ENCODE measurements at regions not wholly inside any gene's neighbourhood (a gene's known extent, or its start where the extent isn't known, plus 50 kb on each side); places are given as distances from the start of the nearest gene placed in this dataset.

DNA sequence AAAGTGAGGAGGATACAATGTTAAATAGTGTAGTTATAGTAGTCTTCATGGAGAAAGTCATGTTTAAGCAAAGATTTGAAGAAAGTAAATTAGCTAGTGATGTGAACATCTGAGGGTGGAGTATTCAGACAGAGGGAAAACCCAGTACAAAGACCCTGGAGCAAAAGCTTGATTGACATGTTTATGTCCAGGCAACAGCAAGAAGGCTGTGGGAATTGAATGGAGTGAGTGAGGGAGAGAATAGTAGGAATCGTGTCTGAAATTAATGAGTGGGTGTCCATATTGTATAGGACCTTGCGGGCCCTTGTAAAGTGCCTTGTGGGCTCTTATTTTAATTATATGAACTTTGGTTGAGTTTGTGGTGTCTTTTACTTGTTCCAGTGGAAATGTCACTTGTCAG lies 424.1 kb upstream of the KIRREL3 start:
- peaks cover 3% of the 10 kb centered on the region for H3K9me3 Mint-ChIP-seq (ENCODE audit: low read depth)
- DNase-seq (ENCODE audit: low spot score), result no peak
- H3K27ac Mint-ChIP-seq (ENCODE audit: unreplicated experiment), result no peak overlapping the region
- no peaks in the 10 kb centered on the region for H3K36me3 Mint-ChIP-seq (ENCODE audit: low read depth)
- H3K27me3 Mint-ChIP-seq (ENCODE audit: low read depth), result peaks cover 3% of the 10 kb centered on the region
- TF ChIP-seq, protein P1, sequence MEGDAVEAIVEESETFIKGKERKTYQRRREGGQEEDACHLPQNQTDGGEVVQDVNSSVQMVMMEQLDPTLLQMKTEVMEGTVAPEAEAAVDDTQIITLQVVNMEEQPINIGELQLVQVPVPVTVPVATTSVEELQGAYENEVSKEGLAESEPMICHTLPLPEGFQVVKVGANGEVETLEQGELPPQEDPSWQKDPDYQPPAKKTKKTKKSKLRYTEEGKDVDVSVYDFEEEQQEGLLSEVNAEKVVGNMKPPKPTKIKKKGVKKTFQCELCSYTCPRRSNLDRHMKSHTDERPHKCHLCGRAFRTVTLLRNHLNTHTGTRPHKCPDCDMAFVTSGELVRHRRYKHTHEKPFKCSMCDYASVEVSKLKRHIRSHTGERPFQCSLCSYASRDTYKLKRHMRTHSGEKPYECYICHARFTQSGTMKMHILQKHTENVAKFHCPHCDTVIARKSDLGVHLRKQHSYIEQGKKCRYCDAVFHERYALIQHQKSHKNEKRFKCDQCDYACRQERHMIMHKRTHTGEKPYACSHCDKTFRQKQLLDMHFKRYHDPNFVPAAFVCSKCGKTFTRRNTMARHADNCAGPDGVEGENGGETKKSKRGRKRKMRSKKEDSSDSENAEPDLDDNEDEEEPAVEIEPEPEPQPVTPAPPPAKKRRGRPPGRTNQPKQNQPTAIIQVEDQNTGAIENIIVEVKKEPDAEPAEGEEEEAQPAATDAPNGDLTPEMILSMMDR (IDR thresholded peaks at IDR 0.05), result no peak
- H3K4me3 Mint-ChIP-seq (ENCODE audit: unreplicated experiment), result no peak overlapping the region
- H3K4me1 Mint-ChIP-seq (ENCODE audit: low read depth), result no peaks in the 10 kb centered on the region

DNA sequence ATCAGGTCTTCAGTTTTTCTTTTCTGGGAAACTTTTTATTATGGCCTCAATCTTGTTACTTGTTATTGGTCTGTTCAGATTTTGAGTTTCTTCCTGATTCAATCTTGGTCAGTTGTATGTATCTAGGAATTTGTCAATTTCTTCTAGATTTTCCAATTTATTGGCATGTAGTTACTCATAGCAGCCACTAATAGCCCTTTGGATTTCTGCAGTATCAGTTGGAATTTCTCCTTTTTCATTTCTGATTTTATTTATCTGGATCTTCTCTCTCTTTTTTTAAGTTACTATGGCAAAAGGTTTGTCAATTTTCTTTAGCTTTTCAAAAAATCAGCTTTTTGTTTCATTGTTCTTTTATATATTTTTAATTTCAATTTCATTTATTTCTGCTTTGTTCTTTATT lies 419.6 kb upstream of the KIRREL3 start:
- peaks cover 3% of the 10 kb centered on the region for H3K27me3 Mint-ChIP-seq (ENCODE audit: low read depth)
- no peak for DNase-seq (ENCODE audit: low spot score)
- H3K4me1 Mint-ChIP-seq (ENCODE audit: low read depth), result no peaks in the 10 kb centered on the region
- H3K9me3 Mint-ChIP-seq (ENCODE audit: low read depth), result peaks cover 9% of the 10 kb centered on the region
- H3K4me3 Mint-ChIP-seq (ENCODE audit: unreplicated experiment), result no peak overlapping the region
- no peak overlapping the region for H3K27ac Mint-ChIP-seq (ENCODE audit: unreplicated experiment)
- H3K36me3 Mint-ChIP-seq (ENCODE audit: low read depth), result no peaks in the 10 kb centered on the region
- TF ChIP-seq, protein P1 (IDR thresholded peaks at IDR 0.05), result no peak

DNA sequence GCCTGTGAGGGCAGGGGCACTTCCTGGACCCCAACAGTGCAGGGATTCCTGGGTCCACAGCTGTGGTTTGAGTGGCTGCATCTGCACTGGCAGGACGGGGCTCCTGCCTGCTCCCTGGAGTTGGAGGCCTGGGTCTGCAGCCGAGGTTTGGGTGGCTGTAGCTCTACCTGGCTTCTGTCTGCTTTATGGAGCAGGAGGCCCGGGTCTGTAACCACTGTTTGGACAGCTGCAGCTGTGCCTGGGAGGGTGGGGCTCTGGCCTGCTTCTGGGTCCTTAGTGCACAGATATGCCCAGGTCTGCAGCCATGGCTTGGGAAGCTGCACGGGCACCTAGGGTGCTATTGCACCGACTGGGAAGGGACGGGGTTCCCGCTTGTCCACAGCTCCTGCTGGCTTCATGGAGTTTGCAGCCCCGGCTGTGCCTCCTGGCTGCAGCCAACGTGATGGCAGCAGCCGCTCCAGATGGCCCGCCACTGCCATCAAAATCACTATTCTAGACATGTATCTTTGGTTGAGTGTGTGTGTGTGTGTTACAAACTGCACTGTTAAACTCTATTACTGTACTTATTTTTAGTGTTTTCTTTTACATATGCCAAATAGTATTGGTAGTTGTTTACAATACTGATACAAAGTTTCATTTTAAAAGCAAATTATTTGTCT lies 412.3 kb upstream of the KIRREL3 start:
- TF ChIP-seq, protein P1 (IDR thresholded peaks at IDR 0.05), result no peak
- no peaks in the 10 kb centered on the region for H3K27me3 Mint-ChIP-seq (ENCODE audit: low read depth)
- DNase-seq (ENCODE audit: low spot score), result peak; percentile 68
- H3K4me1 Mint-ChIP-seq (ENCODE audit: low read depth), result no peaks in the 10 kb centered on the region
- no peaks in the 10 kb centered on the region for H3K36me3 Mint-ChIP-seq (ENCODE audit: low read depth)
- H3K9me3 Mint-ChIP-seq (ENCODE audit: low read depth), result peaks cover 15% of the 10 kb centered on the region
- H3K4me3 Mint-ChIP-seq (ENCODE audit: unreplicated experiment), result no peak overlapping the region
- no peak overlapping the region for H3K27ac Mint-ChIP-seq (ENCODE audit: unreplicated experiment)

DNA sequence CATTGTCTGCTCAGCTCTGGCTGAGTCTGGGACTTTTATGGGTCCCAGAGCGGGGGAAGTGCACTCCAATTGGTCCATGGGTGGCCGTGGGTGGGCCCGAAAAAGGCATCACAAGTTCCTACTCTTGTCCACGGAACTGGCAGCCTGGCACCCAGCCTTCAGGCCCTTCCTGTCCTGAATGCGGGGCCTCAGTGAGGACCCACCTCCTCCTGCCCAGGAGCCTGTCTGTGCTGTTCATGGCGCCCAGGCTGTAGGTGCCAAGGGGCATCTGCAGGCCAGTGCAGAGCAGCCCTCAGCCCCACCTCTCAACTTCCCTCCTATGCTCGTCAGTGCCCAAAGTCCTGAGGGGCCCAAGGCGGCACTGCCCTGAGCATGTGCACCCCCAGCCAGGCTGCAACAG lies 411.7 kb upstream of the KIRREL3 start:
- H3K4me3 Mint-ChIP-seq (ENCODE audit: unreplicated experiment), result no peak overlapping the region
- no peaks in the 10 kb centered on the region for H3K4me1 Mint-ChIP-seq (ENCODE audit: low read depth)
- TF ChIP-seq, protein P1 (IDR thresholded peaks at IDR 0.05), result no peak
- H3K36me3 Mint-ChIP-seq (ENCODE audit: low read depth), result no peaks in the 10 kb centered on the region
- no peak overlapping the region for H3K27ac Mint-ChIP-seq (ENCODE audit: unreplicated experiment)
- no peak for DNase-seq (ENCODE audit: low spot score)
- H3K27me3 Mint-ChIP-seq (ENCODE audit: low read depth), result no peaks in the 10 kb centered on the region
- peaks cover 15% of the 10 kb centered on the region for H3K9me3 Mint-ChIP-seq (ENCODE audit: low read depth)

DNA sequence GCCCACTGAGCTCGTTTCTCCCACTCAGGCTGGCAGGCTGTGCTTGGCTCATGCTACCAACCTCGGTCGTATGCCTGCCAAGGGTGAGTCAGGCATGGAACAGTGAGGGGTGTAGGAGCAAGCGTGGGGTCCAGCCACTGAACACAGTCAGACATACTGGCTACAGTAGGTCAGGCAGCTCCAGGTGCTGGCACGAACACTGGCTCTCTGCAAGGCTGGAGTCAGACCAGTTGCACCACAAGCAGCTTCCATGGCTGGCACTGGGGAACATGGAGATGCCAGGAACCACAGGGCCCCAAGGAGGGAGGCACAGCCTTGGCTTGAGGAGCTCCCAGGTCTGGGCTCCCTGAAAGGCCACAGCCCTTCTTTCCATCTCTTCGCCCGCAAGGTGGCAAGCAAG lies 410.7 kb upstream of the KIRREL3 start:
- Mint-ChIP-seq H3K4me1 (ENCODE audit: low read depth) (no peaks in the 10 kb centered on the region), H3K27ac (ENCODE audit: unreplicated experiment) (no peak overlapping the region), H3K27me3 (ENCODE audit: low read depth) (no peaks in the 10 kb centered on the region), H3K36me3 (ENCODE audit: low read depth) (no peaks in the 10 kb centered on the region), H3K9me3 (ENCODE audit: low read depth) (peaks cover 8% of the 10 kb centered on the region), H3K4me3 (ENCODE audit: unreplicated experiment) (no peak overlapping the region)
- no peak for DNase-seq (ENCODE audit: low spot score)
- TF ChIP-seq, protein P1 (IDR thresholded peaks at IDR 0.05), result no peak
